ENCODE measurements at regions not wholly inside any gene's neighbourhood (a gene's known extent, or its start where the extent isn't known, plus 50 kb on each side); places are given as distances from the start of the nearest gene placed in this dataset.
"Not testable (repeated sequence)": the region's sequence is repeated elsewhere in the genome, so short reads cannot be mapped to it uniquely, and the experiment has no call there.

DNA sequence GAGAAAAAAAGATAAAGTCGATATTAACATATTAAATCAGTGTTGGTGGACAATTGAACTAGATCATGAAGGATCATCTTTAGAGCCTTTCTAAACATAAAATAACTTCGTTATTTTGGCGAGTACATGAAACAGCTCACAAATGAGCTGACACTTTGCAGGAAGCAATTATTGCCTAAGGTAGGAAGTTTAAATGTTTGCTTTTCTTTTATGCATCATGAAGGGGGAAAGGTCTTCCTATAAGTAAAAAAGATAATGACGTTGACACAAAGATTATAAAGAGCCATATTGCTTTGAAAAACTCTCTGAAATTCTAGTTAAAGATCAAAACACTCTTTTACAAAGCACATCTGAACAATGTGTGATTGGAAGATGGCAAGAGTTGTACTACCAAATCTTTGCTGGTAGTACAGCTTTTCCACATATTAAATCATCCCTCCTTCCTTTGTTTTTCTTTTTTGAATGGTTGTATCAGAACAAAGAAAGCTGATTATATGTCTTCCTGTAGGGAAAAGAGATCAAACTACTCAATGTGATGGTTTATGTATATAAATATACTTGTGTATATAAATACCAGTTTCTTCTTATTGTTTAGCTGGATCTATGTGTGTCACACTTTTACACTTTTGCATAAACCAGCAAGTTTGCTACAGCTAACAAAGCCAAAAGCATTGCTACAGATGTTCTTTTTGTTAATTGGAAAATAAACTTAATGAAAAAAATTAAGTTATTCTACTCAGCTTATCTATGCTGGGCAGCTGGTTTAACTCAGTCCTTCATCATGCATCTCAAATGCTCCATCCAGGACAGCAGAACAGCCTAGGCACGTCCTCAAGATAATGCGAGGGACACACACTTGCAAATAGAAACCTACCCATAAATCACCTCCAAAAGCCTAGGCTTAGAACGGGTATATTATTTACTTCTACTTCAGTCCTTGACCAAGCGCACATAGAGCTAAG lies 850.8 kb upstream of the ROBO1 start:
- DNase-seq (ENCODE audit: low spot score), result no peak

DNA sequence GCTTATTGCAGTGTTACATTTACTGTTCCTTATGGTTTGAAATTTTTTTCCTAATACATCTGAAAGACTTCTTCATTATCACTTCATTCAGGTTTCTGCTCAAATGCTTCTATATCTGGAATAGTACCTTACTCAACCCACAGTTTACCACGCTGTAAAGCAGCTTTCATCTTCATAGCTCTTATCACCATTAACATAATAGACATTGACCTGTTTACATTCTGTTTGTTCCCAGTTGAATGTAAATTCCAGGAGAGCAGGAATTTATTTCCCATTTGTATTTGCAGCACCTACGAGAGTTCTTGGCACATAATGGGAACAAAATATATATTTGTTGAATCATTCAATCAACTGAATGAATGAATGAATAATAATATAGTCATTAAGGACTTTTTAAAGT lies 844.6 kb upstream of the ROBO1 start:
- DNase-seq (ENCODE audit: low spot score), result no peak

DNA sequence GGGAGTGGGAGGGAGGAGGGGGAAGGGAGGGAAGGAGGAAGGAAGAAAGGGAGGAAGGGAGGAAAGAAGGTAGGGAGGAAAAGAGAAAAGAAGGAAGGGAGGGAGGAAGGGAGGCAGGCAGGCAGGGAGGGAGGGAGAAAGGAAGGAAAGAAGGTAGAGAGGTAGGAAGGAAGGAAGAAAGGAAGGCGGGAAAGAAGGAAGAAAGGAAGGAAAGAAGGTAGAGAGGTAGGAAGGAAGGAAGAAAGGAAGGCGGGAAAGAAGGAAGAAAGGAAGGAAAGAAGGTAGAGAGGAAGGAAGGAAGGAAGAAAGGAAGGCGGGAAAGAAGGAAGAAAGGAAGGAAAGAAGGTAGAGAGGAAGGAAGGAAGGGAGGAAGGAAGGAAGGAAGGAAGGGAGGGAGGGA lies 840.3 kb upstream of the ROBO1 start:
- not testable (repeated sequence) for DNase-seq (ENCODE audit: low spot score)

- no peak for DNase-seq (ENCODE audit: low spot score)
These were observed 838.3 kb upstream of the ROBO1 start for GRCh38 chr3:80606073-80606472.

GRCh38 chr3:80601479-80601878 lies 833.7 kb upstream of the ROBO1 start:
- DNase-seq (ENCODE audit: low spot score), result no peak

DNA sequence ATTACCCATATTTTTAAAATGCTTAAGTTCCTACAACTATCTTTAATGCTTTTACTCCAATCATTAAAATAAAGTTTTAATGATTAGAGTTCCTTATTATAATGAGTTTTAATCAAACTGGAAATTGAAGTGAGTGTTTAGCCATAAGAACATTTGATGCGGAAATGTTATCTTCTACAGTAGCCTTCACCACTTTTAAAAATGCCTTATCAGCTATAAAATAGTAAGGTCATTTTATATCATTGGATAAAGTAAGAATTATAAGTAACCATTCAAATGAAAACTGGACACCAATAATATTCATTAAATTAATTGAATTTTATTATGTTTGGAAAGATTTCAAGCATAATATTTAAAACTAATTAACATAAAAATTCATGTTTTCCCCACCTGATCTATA lies 825.0 kb upstream of the ROBO1 start:
- no peak for DNase-seq (ENCODE audit: low spot score)

GRCh38 chr3:80586338-80586737 lies 818.5 kb upstream of the ROBO1 start:
- DNase-seq (ENCODE audit: low spot score), result no peak

DNA sequence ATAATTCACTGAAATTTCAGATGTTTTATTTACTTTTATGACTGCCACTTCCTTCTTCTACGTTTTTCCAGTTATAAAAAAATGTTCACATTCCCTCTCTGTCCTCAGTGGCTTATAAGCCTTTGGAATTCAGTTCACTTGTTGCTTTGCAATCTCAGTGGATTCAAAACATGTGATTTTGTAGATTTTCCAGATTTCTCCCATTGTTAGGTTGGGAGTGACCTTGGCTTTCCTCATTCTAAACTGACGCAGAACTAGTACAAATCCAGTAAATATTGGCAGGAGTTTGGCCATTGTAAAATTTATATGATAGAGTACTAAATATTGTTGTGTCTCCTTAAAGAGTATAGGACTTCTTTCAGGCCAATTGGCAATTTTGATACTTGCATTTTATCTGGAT lies 812.3 kb upstream of the ROBO1 start:
- DNase-seq (ENCODE audit: low spot score), result no peak

DNA sequence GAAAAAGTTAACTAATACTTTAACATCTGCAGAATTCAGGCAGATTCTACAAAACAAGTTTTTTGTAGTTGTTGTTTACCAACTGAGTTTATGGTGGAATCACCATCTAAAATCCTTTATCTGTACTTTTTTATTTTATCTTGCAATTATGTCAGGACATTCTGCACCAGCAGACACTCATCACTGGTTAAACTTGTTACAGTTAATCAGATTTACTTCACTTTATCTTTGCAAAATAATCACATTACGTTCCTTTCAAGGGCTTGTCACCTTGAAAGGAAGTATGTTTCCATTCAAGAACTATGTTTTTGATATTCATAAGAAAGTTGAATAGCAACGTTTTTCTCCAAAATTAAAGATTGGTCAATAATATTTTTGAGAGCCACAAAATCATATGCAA lies 796.6 kb upstream of the ROBO1 start:
- no peak for DNase-seq (ENCODE audit: low spot score)

DNA sequence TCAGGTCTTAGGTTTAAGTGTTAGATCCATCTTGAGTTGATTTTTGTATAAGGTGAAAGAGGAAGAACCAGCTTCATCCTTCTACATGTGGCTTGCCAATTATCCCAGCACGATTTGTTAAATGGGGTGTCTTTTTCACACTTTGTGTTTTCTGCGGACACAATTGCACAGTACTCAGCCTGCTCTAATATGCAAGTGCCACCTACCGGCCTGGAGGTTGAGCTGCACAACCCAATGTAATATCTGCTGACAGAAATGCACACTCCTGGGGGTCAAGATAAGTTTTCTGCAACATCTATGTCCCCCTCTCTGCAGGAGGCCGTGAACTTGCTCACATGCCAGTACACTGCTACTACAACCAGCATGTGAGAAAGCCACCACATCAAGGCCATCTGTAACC lies 791.9 kb upstream of the ROBO1 start:
- no peak for DNase-seq (ENCODE audit: low spot score)

GRCh38 chr3:80556763-80557162 lies 789.0 kb upstream of the ROBO1 start:
- DNase-seq (ENCODE audit: low spot score), result no peak

DNA sequence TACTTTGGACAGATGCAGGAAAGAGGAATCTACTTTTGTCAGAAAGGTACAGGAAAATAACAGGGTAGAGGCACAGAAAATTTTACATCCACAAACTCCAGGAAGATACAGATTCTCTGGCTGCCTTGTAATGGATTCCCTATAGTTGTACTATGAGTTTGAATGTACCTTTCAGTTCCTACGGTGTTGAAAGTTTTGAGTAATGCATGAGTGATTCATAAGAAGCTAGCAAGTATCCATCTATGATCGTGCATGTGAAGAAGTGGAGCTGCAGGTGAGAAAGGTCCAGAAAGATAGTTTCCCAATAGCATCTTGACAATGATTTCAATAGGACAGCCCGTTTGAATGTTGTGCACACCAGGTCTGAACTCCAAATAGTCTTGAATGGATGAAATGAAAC lies 786.5 kb upstream of the ROBO1 start:
- no peak for DNase-seq (ENCODE audit: low spot score)

DNA sequence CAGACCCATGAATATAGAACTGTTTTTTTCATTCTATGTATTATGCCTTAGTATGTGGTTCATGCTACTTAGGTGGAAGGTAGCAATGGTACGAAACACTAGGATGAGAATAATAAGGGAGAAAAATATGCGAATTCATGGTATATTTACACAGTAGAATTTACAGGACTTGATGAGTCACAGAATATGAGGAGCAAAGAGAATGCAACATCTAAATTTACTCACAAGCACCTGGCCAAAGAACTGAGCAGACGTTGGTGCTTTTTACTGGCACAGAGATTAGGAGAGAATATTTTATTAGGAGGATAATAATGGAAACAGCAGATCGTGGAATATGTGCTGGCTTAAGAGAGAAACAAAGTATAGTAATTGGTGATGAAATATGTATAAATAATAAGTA lies 785.4 kb upstream of the ROBO1 start:
- DNase-seq (ENCODE audit: low spot score), result no peak

DNA sequence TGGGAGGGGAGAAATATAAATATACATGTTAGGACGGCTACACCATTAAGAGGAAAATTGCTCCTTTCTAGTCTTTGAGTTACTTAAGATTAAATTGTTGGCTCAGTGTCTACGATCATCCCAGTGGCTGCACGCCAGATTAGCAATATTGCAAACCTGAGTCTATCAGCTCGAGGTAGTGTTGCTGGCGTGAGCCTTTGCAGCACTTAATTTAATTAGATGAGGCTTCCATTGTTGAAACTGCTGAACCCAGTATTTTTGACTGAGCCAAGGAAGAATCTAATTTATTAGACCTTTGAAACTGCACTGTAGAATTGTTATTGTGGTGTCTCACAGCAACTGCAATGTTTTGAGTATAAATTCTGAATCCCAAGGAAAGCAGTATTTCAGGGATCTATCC lies 782.4 kb upstream of the ROBO1 start:
- no peak for DNase-seq (ENCODE audit: low spot score)

DNA sequence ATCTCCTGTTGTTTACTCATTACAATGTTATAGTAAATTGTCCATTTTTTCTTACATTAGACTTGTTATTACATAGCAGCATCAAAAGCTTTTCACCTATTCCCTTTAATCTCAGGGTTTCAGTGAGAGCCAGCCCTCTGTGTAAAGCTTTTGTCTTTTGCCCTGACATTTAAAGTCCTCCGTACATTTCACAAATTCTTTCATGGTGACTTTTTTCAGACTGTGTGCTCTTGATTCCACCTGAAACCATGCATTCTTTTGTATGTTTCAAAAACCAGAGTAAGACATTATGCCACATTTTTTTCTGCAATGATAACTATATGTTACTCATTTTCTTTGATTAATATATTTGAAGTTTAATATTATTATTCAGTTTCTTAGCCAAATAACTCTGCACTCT lies 781.4 kb upstream of the ROBO1 start:
- DNase-seq (ENCODE audit: low spot score), result no peak

DNA sequence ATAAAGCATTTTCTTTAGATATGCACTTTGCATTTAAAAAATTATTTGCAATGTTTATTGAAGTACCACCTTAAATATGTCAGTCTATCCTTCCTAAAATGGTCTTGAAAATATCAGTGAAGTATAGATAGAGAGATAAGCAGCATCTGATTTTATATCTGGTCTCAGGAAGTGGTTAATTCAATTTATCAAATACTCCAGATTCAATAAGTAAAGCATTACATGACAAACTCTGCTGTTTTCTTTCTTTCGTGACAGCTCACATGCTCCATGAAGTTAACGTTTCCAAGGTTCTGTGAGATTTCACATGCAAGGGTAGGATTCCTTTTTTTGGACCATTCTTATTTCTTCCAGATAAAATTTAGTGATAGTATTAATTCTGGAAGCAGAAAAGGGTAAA lies 775.4 kb upstream of the ROBO1 start:
- DNase-seq (ENCODE audit: low spot score), result no peak

DNA sequence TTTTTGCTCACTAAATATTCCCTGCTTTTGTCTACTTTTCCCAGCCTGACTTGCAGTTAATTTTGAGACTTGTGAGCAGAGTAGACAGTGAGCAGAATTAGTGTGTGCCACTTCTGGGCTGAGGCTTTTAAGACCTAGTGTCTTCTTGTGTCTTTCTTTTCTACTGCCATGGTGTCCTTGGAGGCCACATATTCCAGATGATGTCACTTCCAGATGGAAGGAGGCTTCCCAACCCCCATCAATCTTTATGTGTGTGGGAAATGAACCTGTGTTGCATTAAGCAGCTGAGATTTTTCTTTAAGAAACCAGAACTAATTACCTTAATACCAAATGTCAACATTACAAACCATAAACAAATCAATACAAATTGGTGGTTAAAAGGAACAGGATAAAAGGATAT lies 774.7 kb upstream of the ROBO1 start:
- DNase-seq (ENCODE audit: low spot score), result no peak

DNA sequence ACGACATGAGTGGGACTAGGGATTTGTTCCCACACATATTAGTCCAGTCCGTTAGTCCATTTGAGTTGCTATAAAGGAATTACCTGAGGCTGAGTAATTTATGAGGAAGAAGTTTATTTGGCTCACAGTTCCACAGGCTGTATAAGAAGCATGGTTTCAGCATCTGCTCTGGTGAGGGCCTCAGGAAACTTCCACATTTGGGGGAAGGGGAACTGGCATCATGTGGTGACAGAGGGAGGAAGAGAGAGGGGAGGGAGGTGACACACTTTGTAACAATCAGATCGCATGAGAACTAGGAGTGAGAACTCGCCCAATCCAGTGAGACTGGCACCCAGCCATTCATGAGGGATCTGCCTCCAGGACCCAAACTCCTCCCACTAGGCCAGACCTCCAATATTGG lies 769.9 kb upstream of the ROBO1 start:
- no peak for DNase-seq (ENCODE audit: low spot score)

DNA sequence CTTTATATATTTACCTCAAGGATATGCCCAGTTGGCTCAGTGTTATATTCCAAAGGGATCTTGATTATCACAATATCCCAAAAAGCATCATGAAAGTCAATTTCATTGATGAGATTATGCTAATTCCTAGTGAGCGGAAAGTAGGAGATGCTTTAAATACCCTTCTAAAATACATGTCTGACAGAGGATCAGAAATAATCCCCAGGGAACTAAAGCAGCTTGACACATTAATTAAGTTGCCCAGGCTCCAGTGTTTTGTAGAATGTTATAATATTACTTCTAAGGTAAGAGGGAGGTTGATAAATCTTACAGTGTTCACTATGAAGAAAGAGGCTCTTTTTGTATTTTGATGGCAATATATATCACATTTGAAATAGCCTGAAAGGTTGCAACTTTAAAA lies 767.5 kb upstream of the ROBO1 start:
- DNase-seq (ENCODE audit: low spot score), result no peak

GRCh38 chr3:80533553-80533952 lies 765.8 kb upstream of the ROBO1 start:
- DNase-seq (ENCODE audit: low spot score), result no peak

GRCh38 chr3:80526153-80526552 lies 758.4 kb upstream of the ROBO1 start:
- no peak for DNase-seq (ENCODE audit: low spot score)

DNA sequence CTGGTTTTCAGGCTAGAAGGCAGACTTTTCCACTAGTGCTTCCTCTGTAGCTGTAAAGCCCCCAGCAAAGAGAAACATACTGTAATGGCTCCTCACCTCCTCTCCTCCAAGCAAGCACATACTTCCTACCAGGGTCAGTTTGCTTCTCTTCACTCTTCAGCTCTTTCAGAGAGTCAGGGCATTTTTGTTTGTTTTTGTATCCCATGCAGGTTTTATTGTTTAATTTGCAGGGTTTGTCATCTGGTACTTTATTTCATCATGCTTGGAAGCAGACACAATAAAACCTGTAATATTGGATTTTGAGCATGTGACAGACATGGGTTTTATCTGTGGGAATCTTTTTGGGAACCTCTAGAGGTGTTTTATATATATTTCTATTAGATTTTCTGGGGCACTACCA lies 753.3 kb upstream of the ROBO1 start:
- no peak for DNase-seq (ENCODE audit: low spot score)

DNA sequence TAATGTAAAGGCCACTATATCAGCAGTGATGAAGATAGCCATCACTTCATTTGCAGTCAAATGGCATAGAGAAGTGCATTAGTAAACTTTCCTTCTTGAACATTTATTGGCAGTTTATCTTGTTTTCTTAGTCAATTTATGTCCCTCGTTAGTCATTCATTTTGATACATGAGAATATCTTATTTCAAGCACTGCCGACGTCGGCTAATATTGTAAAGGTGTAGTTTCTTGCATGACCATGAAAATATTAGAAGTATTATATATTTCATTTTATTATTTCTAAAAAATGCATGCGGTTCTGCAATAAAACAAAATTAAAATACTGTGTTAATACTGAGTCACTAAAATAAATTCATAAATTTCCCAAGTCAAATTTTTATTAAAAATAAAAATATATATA lies 751.6 kb upstream of the ROBO1 start:
- DNase-seq (ENCODE audit: low spot score), result no peak

DNA sequence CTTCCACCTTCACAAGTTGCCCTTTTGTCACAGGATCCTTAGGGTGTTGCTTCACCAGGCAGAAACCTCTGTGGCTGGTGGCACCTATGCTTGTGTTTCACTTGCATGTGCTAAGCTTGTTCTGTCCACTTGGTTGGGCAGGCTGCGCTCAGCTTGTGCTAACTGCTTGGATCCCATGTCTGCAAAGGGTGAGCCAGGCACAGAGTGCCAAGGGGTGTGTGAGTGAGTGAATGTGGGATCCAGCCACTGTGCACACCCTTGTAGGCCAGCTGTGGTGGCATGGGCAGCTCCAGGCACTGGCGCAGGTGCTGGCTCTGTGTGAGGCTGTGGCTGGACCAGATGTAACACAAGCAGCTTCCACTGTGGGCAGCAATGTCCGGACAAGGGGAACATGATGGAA lies 728.7 kb upstream of the ROBO1 start:
- DNase-seq (ENCODE audit: low spot score), result no peak
